ENCODE measurements at regions not wholly inside any gene's neighbourhood (a gene's known extent, or its start where the extent isn't known, plus 50 kb on each side); places are given as distances from the start of the nearest gene placed in this dataset.
"Not testable (repeated sequence)": the region's sequence is repeated elsewhere in the genome, so short reads cannot be mapped to it uniquely, and the experiment has no call there.

DNA sequence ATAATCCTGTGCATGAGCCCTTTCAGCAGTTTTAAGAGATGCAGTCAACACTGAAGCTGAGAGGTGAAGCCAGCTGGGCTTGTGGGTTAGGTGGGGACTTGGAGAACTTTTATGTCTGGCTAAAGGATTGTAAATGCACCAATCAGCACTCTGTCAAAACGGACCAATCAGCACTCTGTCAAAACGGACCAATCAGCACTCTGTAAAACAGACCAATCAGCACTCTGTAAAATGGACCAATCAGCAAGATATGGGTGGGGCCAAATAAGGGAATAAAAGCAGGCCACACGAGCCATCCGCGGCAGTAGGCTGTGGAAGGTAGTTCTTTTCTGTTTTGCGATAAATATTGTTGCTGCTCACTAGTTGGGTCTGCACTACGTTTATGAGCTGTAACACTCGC lies 374.7 kb downstream of the NPIPA8 start:
- TF ChIP-seq, protein P1, sequence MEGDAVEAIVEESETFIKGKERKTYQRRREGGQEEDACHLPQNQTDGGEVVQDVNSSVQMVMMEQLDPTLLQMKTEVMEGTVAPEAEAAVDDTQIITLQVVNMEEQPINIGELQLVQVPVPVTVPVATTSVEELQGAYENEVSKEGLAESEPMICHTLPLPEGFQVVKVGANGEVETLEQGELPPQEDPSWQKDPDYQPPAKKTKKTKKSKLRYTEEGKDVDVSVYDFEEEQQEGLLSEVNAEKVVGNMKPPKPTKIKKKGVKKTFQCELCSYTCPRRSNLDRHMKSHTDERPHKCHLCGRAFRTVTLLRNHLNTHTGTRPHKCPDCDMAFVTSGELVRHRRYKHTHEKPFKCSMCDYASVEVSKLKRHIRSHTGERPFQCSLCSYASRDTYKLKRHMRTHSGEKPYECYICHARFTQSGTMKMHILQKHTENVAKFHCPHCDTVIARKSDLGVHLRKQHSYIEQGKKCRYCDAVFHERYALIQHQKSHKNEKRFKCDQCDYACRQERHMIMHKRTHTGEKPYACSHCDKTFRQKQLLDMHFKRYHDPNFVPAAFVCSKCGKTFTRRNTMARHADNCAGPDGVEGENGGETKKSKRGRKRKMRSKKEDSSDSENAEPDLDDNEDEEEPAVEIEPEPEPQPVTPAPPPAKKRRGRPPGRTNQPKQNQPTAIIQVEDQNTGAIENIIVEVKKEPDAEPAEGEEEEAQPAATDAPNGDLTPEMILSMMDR (IDR thresholded peaks at IDR 0.05): not testable (repeated sequence)
- TF ChIP-seq POLR2A (IDR thresholded peaks at IDR 0.05): not testable (repeated sequence)
